ENCODE measurements at regions not wholly inside any gene's neighbourhood (a gene's known extent, or its start where the extent isn't known, plus 50 kb on each side); places are given as distances from the start of the nearest gene placed in this dataset.
"Not testable (repeated sequence)": the region's sequence is repeated elsewhere in the genome, so short reads cannot be mapped to it uniquely, and the experiment has no call there.

DNA sequence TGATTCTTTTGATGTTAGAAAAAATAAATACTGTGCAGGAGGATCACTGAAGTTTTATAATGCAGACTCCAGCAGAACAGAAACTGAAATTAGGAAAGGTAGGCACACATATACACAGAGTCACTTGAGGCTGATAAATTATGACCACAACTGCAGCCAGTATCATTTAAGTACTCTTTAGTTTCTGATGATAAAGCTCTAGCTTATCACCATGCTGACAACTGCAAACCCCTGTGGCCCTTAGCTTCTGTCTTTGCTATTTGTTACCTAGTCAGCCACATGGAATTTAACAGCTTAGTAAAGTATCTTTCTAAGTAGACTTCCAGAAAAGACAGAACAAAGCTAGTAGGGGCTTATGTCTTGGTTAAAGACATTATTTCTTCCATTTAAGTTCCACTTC is 734.8 kb upstream of the CDH6 start:
- H3K79me2 ChIP-seq (ENCODE audit: control insufficient read depth, insufficient read depth, low read length), result no peaks in the 10 kb centered on the region
- no peaks in the 10 kb centered on the region for H3K4me1 ChIP-seq (ENCODE audit: control insufficient read depth, extremely low read depth, insufficient read depth, low read length)
- H3K9ac ChIP-seq (ENCODE audit: insufficient read depth, low read length), result no peak overlapping the region
- no peak overlapping the region for H3K4me2 ChIP-seq (ENCODE audit: extremely low read depth, insufficient read depth, low read length)
- DNase-seq (ENCODE audit: low read depth in 2 of 2), result no peak
- no peaks in the 10 kb centered on the region for H3K9me3 ChIP-seq (ENCODE audit: control insufficient read depth, insufficient read depth, low read depth, low read length)
- H4K20me1 ChIP-seq (ENCODE audit: control insufficient read depth, extremely low read depth, insufficient read depth, low read length), result no peaks in the 10 kb centered on the region
- no peak overlapping the region for H3K4me3 ChIP-seq (replicated peaks in 1 of 4; ENCODE audit: control extremely low read depth in 1 of 4, insufficient read depth in 1 of 4, low read depth in 3 of 4, low read length in 4 of 4)
- H3K27me3 ChIP-seq (ENCODE audit: control insufficient read depth, insufficient read depth, low read length), result no peaks in the 10 kb centered on the region
- H2AFZ ChIP-seq (ENCODE audit: low read length), result no peak overlapping the region
- no peak overlapping the region for H3K27ac ChIP-seq (ENCODE audit: insufficient read depth, low read length)
- TF ChIP-seq CTCF (conservative IDR thresholded peaks at IDR 0.05 in 1 of 2, IDR thresholded peaks at IDR 0.05 in 1 of 2; ENCODE audit: low read depth in 1 of 2, low read length in 2 of 2) (no peak), EZH2 (IDR thresholded peaks at IDR 0.05; ENCODE audit: low read length, missing control alignments) (no peak)
- no peaks in the 10 kb centered on the region for H3K36me3 ChIP-seq (ENCODE audit: control insufficient read depth, insufficient read depth, low read length)

- not testable (repeated sequence) for H3K4me3 ChIP-seq (replicated peaks in 1 of 4; ENCODE audit: control extremely low read depth in 1 of 4, insufficient read depth in 1 of 4, low read depth in 3 of 4, low read length in 4 of 4); H3K36me3 ChIP-seq (ENCODE audit: control insufficient read depth, insufficient read depth, low read length); H3K27ac ChIP-seq (ENCODE audit: insufficient read depth, low read length); H3K4me1 ChIP-seq (ENCODE audit: control insufficient read depth, extremely low read depth, insufficient read depth, low read length); H3K4me2 ChIP-seq (ENCODE audit: extremely low read depth, insufficient read depth, low read length); H3K79me2 ChIP-seq (ENCODE audit: control insufficient read depth, insufficient read depth, low read length); DNase-seq (ENCODE audit: low read depth in 2 of 2); H3K27me3 ChIP-seq (ENCODE audit: control insufficient read depth, insufficient read depth, low read length); H3K9me3 ChIP-seq (ENCODE audit: control insufficient read depth, insufficient read depth, low read depth, low read length); H4K20me1 ChIP-seq (ENCODE audit: control insufficient read depth, extremely low read depth, insufficient read depth, low read length); H2AFZ ChIP-seq (ENCODE audit: low read length); H3K9ac ChIP-seq (ENCODE audit: insufficient read depth, low read length)
These were observed 738.0 kb upstream of the CDH6 start for GRCh38 chr5:30455484-30455883.

DNA sequence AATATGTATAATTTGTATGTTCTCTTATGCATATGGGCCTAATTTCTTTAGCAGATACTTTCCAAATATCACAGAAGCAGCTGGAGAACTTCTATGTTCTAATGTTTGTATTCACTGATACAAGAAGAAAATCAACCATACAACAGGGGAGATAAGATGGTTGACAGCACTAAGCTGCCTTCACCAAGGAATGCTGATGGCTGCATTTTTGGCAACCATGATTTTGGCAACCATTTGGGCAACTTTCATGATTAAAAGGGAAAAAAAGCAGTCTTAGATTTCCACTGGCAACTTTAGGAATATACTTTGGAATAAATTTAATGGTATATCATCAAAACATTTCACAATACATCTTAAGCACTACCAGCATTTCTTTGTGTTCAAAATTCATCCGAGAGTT is 740.3 kb upstream of the CDH6 start:
- Histone ChIP-seq H3K27me3 (ENCODE audit: control insufficient read depth, insufficient read depth, low read length) (no peaks in the 10 kb centered on the region), H3K36me3 (ENCODE audit: control insufficient read depth, insufficient read depth, low read length) (no peaks in the 10 kb centered on the region), H3K4me1 (ENCODE audit: control insufficient read depth, extremely low read depth, insufficient read depth, low read length) (no peaks in the 10 kb centered on the region), H3K4me3 (replicated peaks in 1 of 4; ENCODE audit: control extremely low read depth in 1 of 4, insufficient read depth in 1 of 4, low read depth in 3 of 4, low read length in 4 of 4) (no peak overlapping the region), H2AFZ (ENCODE audit: low read length) (no peak overlapping the region), H4K20me1 (ENCODE audit: control insufficient read depth, extremely low read depth, insufficient read depth, low read length) (no peaks in the 10 kb centered on the region), H3K27ac (ENCODE audit: insufficient read depth, low read length) (no peak overlapping the region), H3K9ac (ENCODE audit: insufficient read depth, low read length) (no peak overlapping the region), H3K79me2 (ENCODE audit: control insufficient read depth, insufficient read depth, low read length) (no peaks in the 10 kb centered on the region), H3K9me3 (ENCODE audit: control insufficient read depth, insufficient read depth, low read depth, low read length) (no peaks in the 10 kb centered on the region), H3K4me2 (ENCODE audit: extremely low read depth, insufficient read depth, low read length) (no peak overlapping the region)
- no peak for DNase-seq (ENCODE audit: low read depth in 2 of 2)
- TF ChIP-seq EZH2 (IDR thresholded peaks at IDR 0.05; ENCODE audit: low read length, missing control alignments) (no peak), CTCF (conservative IDR thresholded peaks at IDR 0.05 in 1 of 2, IDR thresholded peaks at IDR 0.05 in 1 of 2; ENCODE audit: low read depth in 1 of 2, low read length in 2 of 2) (no peak)

- Histone ChIP-seq H3K27ac (ENCODE audit: insufficient read depth, low read length) (no peak overlapping the region), H2AFZ (ENCODE audit: low read length) (no peak overlapping the region), H3K79me2 (ENCODE audit: control insufficient read depth, insufficient read depth, low read length) (no peaks in the 10 kb centered on the region), H3K36me3 (ENCODE audit: control insufficient read depth, insufficient read depth, low read length) (no peaks in the 10 kb centered on the region), H4K20me1 (ENCODE audit: control insufficient read depth, extremely low read depth, insufficient read depth, low read length) (no peaks in the 10 kb centered on the region), H3K9me3 (ENCODE audit: control insufficient read depth, insufficient read depth, low read depth, low read length) (no peaks in the 10 kb centered on the region), H3K4me1 (ENCODE audit: control insufficient read depth, extremely low read depth, insufficient read depth, low read length) (no peaks in the 10 kb centered on the region), H3K27me3 (ENCODE audit: control insufficient read depth, insufficient read depth, low read length) (no peaks in the 10 kb centered on the region), H3K9ac (ENCODE audit: insufficient read depth, low read length) (no peak overlapping the region), H3K4me2 (ENCODE audit: extremely low read depth, insufficient read depth, low read length) (no peak overlapping the region), H3K4me3 (replicated peaks in 1 of 4; ENCODE audit: control extremely low read depth in 1 of 4, insufficient read depth in 1 of 4, low read depth in 3 of 4, low read length in 4 of 4) (no peak overlapping the region)
- DNase-seq (ENCODE audit: low read depth in 2 of 2), result no peak
- TF ChIP-seq EZH2 (IDR thresholded peaks at IDR 0.05; ENCODE audit: low read length, missing control alignments) (no peak), CTCF (conservative IDR thresholded peaks at IDR 0.05 in 1 of 2, IDR thresholded peaks at IDR 0.05 in 1 of 2; ENCODE audit: low read depth in 1 of 2, low read length in 2 of 2) (no peak)
These were observed 743.3 kb upstream of the CDH6 start for GRCh38 chr5:30450153-30450552.

All from fibroblast of lung (primary cell).